ENCODE measurements at regions not wholly inside any gene's neighbourhood (a gene's known extent, or its start where the extent isn't known, plus 50 kb on each side); places are given as distances from the start of the nearest gene placed in this dataset.

GRCh38 chr3:107942951-107943749 lies 147.7 kb downstream of the CD47 start:
- intact Hi-C loops (cut with micrococcal nuclease; ENCODE audit: unreplicated experiment), result no loop called here

GRCh38 chr3:107942244-107942643 lies 148.6 kb downstream of the CD47 start:
- no peaks in the 10 kb centered on the region for H3K36me3 ChIP-seq (ENCODE audit: insufficient read depth, low read length)
- ChIA-PET CTCF (ENCODE audit: unreplicated experiment) (no interaction called here), POLR2A (no interaction called here)
- DNase-seq (ENCODE audit: low spot score), result no peak
- no peaks in the 10 kb centered on the region for H4K20me1 ChIP-seq (ENCODE audit: insufficient read depth, low read length)
- H3K4me2 ChIP-seq (ENCODE audit: low read length), result no peak overlapping the region
- no peaks in the 10 kb centered on the region for H3K4me1 ChIP-seq (ENCODE audit: insufficient read depth, low read length, poor library complexity, severe bottlenecking)
- intact Hi-C loops (cut with micrococcal nuclease; ENCODE audit: unreplicated experiment), result no loop called here
- H3K9me2 ChIP-seq (ENCODE audit: insufficient read depth, low read length), result no peaks in the 10 kb centered on the region
- TF ChIP-seq CTCF (conservative IDR thresholded peaks at IDR 0.05; ENCODE audit: low read length) (no peak), EZH2phosphoT487 (IDR thresholded peaks at IDR 0.05; ENCODE audit: borderline replicate concordance, low read depth, low read length) (no peak)
- no peak overlapping the region for H2AFZ ChIP-seq (ENCODE audit: low read length)
- H3K27ac ChIP-seq (ENCODE audit: low read depth, low read length, poor library complexity, severe bottlenecking), result no peak overlapping the region
- no peak overlapping the region for H3K4me3 ChIP-seq (ENCODE audit: low read depth, low read length, poor library complexity, severe bottlenecking)
- no peaks in the 10 kb centered on the region for H3K79me2 ChIP-seq (ENCODE audit: insufficient read depth, low read depth, low read length)
- H3K9me3 ChIP-seq (ENCODE audit: low read length), result no peaks in the 10 kb centered on the region
- BruUV-seq (replicated peaks), result no TSS peak

More at GRCh38 chr3:107942951-107943749, 147.7 kb downstream of the CD47 start:
- Histone ChIP-seq H3K4me3 (ENCODE audit: low read depth, low read length, poor library complexity, severe bottlenecking) (no peak overlapping the region), H3K27ac (ENCODE audit: low read depth, low read length, poor library complexity, severe bottlenecking) (no peak overlapping the region), H3K9me2 (ENCODE audit: insufficient read depth, low read length) (no peaks in the 10 kb centered on the region), H3K36me3 (ENCODE audit: insufficient read depth, low read length) (no peaks in the 10 kb centered on the region), H3K9me3 (ENCODE audit: low read length) (no peaks in the 10 kb centered on the region), H3K79me2 (ENCODE audit: insufficient read depth, low read depth, low read length) (no peaks in the 10 kb centered on the region), H4K20me1 (ENCODE audit: insufficient read depth, low read length) (no peaks in the 10 kb centered on the region), H3K4me2 (ENCODE audit: low read length) (no peak overlapping the region), H3K4me1 (ENCODE audit: insufficient read depth, low read length, poor library complexity, severe bottlenecking) (no peaks in the 10 kb centered on the region), H2AFZ (ENCODE audit: low read length) (no peak overlapping the region)
- no peak for DNase-seq (ENCODE audit: low spot score)
- ChIA-PET POLR2A (interaction anchor here (0.9 kb wide), 1 partner anchor 9 kb away, joined by 5 read pairs; no protein-coding TSS in a partner anchor), CTCF (ENCODE audit: unreplicated experiment) (no interaction called here)
- TF ChIP-seq EZH2phosphoT487 (IDR thresholded peaks at IDR 0.05; ENCODE audit: borderline replicate concordance, low read depth, low read length), result no peak
- TF ChIP-seq CTCF (conservative IDR thresholded peaks at IDR 0.05; ENCODE audit: low read length), result no peak
- BruUV-seq (replicated peaks), result no TSS peak

- no peak overlapping the region for H3K27ac ChIP-seq (ENCODE audit: low read depth, low read length, poor library complexity, severe bottlenecking)
- no peak for TF ChIP-seq CTCF (conservative IDR thresholded peaks at IDR 0.05; ENCODE audit: low read length)
- TF ChIP-seq EZH2phosphoT487 (IDR thresholded peaks at IDR 0.05; ENCODE audit: borderline replicate concordance, low read depth, low read length), result no peak
- ChIA-PET POLR2A (no interaction called here), CTCF (ENCODE audit: unreplicated experiment) (no interaction called here)
- no TSS peak for BruUV-seq (replicated peaks)
- intact Hi-C loops (cut with micrococcal nuclease; ENCODE audit: unreplicated experiment), result no loop called here
- no peak for DNase-seq (ENCODE audit: low spot score)
- H2AFZ ChIP-seq (ENCODE audit: low read length), result no peak overlapping the region
- H3K36me3 ChIP-seq (ENCODE audit: insufficient read depth, low read length), result no peaks in the 10 kb centered on the region
- no peaks in the 10 kb centered on the region for H3K79me2 ChIP-seq (ENCODE audit: insufficient read depth, low read depth, low read length)
- no peaks in the 10 kb centered on the region for H3K9me3 ChIP-seq (ENCODE audit: low read length)
- H3K4me1 ChIP-seq (ENCODE audit: insufficient read depth, low read length, poor library complexity, severe bottlenecking), result no peaks in the 10 kb centered on the region
- no peak overlapping the region for H3K4me2 ChIP-seq (ENCODE audit: low read length)
- no peaks in the 10 kb centered on the region for H4K20me1 ChIP-seq (ENCODE audit: insufficient read depth, low read length)
- no peak overlapping the region for H3K4me3 ChIP-seq (ENCODE audit: low read depth, low read length, poor library complexity, severe bottlenecking)
- H3K9me2 ChIP-seq (ENCODE audit: insufficient read depth, low read length), result no peaks in the 10 kb centered on the region
Measured at GRCh38 chr3:107939691-107940442, 151.0 kb downstream of the CD47 start.

Data from OCI-LY7 (cell line).